Upper lobe of left lung (tissue), 6 donors: ENCODE measurements at regions not wholly inside any gene's neighbourhood (a gene's known extent, or its start where the extent isn't known, plus 50 kb on each side); places are given as distances from the start of the nearest gene placed in this dataset.

Experiments used
- ATAC-seq, 2 donors: fragments of 200-7000 bp; cut with Tn5 transposase; one replicate each; pipeline ENCODE4 v1.9.1; 2022; ENCODE audit warnings: mild to moderate bottlenecking in 2 of 2, moderate library complexity in 2 of 2; ENCODE audit not compliant: low FRiP score in 2 of 2
- DNase-seq, 2 donors: peaks; one replicate each; pipeline ENCODE4 v3.0.0-alpha.2; 2019 to 2020
- H3K27ac ChIP-seq, 4 donors: fragments of 200-600 bp; sonication (generic); one replicate each; pipeline ENCODE4 v1.5.1; 2016 to 2019
- H3K27me3 ChIP-seq, 4 donors: fragments of 200-600 bp; sonication (generic); one replicate each; pipeline ENCODE4 v1.5.1; 2017 to 2019
- H3K36me3 ChIP-seq, 4 donors: fragments of 200-600 bp; sonication (generic); one replicate each; pipeline ENCODE4 v1.5.1; 2016 to 2019
- H3K4me1 ChIP-seq, 4 donors: fragments of 200-600 bp; sonication (generic); one replicate each; pipeline ENCODE4 v1.5.1; 2018 to 2019
- H3K4me3 ChIP-seq, 4 donors: fragments of 200-600 bp; sonication (generic); one replicate each; pipeline ENCODE4 v1.5.1; 2017 to 2019; ENCODE audit warnings: mild to moderate bottlenecking in 2 of 4, moderate library complexity in 1 of 4
- H3K9me3 ChIP-seq, 4 donors: fragments of 200-600 bp; sonication (generic); one replicate each; pipeline ENCODE4 v1.5.1; 2018 to 2019
- CTCF ChIP-seq, 6 experiments: fragments of 450-650 bp in 4 of 6; fragments of 200-600 bp in 2 of 6; sonication (generic) in 2 of 6; IDR thresholded peaks; one replicate each; pipeline ENCODE4 v1.5.1; 2016 to 2019; ENCODE audit warnings: antibody characterized with exemption in 6 of 6
- EP300 ChIP-seq, 4 donors: sonication (generic); formaldehyde crosslinking; IDR thresholded peaks; one replicate each; pipeline ENCODE4 v1.5.1; 2017; ENCODE audit warnings: antibody characterized with exemption in 4 of 4, control low read depth in 2 of 4
- POLR2A ChIP-seq, 4 donors: fragments of 450-650 bp; IDR thresholded peaks; one replicate each; pipeline ENCODE4 v1.5.1; 2016 to 2017; ENCODE audit warnings: antibody characterized with exemption in 4 of 4, mild to moderate bottlenecking in 2 of 4
- POLR2AphosphoS5 ChIP-seq, 2 donors: sonication (generic); formaldehyde crosslinking; IDR thresholded peaks; one replicate each; pipeline ENCODE4 v1.5.1; 2017; ENCODE audit warnings: antibody characterized with exemption in 2 of 2
- WGBS, 2 donors: methylation state at CpG; one replicate each; pipeline ENCODE4 v1.1.5; 2017 to 2018; 5-methylcytosine and 5-hydroxymethylcytosine counted together
- donor health status: DM: no; HTN: no; CAD: no; lungs with moderate emphysema.
- donor health status: DM: no; HTN: yes; CAD: no; lungs with severe emphysema.

DNA sequence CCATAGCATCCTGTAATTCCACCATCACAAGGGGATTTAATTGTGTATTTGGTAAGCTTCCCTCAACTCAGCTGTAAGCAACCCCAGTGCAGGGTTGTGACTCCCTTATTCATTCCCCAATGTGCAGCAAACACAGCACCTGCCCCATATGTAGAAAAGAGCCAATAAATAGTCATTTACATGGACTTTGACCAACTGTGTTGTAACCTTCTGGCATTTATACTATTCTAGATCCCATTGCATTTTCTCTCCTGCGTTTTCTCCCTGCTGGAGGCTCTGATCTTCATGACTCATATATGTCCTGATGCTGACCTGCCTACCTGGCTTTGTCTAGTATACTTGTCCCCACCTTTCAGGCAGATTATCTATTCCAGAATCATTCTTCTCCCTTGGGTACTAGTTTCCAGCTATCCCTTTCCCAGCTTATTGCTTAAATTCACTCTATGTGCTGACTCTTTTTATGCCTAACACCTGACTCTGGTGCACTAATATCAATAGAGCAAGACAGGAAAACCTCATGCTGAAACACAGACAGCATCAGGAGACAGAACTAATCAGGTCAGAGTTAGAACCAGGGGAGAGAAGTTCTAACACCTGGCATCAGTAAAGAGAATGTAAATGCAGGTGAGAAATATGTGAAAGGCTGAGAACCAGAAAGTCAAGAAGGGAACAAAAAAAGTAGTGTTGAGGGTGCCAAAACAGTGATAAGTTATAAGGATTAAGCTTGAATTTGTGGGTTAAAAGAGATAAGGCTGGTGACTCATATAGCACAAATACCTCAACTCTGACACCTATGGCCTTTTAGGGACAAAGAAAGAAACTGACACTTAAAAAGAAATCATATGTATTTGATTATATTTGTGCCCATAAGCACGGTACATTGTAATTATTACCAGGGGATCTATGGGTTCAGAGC, 402.7 kb downstream of the IPMK start:
- Histone ChIP-seq H3K4me3 (no peak overlapping the region), H3K36me3 (no peaks in the 10 kb centered on the region), H3K9me3 (no peaks in the 10 kb centered on the region), H3K4me1 (no peaks in the 10 kb centered on the region), H3K27me3 (no peaks in the 10 kb centered on the region), H3K27ac (no peak overlapping the region)
- WGBS, 2 donors: 42 to 57% methylated on average over 2 of the region's 2 CpGs
- ATAC-seq (no peak), DNase-seq (no peak)
- TF ChIP-seq EP300 (IDR thresholded peaks at IDR 0.05) (no peak), CTCF (IDR thresholded peaks at IDR 0.05) (no peak), POLR2AphosphoS5 (IDR thresholded peaks at IDR 0.05) (no peak), POLR2A (IDR thresholded peaks at IDR 0.05) (no peak)

DNA sequence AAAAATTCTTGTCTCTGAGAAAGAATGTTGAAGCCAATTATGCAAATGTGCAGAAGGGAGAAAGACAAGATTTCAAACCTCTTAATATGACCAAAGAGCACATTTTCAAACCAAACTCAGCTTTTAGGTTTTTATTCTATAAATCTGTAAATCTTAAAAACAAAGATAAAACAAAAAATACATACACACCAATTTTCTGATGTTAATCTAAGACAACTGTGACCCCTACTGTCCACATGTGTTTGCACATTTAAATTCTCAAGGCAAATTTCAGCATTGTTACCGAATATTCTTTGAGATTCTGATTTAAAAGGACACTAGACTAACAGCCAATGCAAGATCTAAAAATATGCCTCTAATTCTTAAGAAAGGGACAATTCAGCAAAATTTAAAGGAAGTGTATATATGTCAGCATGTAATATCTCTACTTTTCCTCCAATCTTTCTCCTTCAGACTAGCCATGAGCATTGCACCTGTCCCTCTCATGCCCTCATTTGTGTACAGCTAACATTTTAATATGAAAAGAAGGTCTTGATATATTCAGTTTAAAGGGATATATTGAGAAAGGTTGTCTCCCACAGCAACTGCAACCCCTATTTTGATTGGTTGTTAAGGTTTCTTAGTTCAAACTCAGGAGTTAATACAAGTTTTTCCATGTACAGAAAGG, 417.9 kb downstream of the IPMK start:
- Histone ChIP-seq H3K36me3 (no peaks in the 10 kb centered on the region), H3K27ac (no peak overlapping the region), H3K9me3 (no peaks in the 10 kb centered on the region), H3K27me3 (no peaks in the 10 kb centered on the region), H3K4me1 (no peaks in the 10 kb centered on the region), H3K4me3 (no peak overlapping the region)
- DNase-seq: no peak
- 49 to 56% methylated on average over 1 of the region's 1 CpG for WGBS, 2 donors
- TF ChIP-seq CTCF (IDR thresholded peaks at IDR 0.05): peak in 3 of 6 experiments; percentile 29 to 39 (median 32)
- TF ChIP-seq EP300 (IDR thresholded peaks at IDR 0.05): no peak
- ATAC-seq: no peak

DNA sequence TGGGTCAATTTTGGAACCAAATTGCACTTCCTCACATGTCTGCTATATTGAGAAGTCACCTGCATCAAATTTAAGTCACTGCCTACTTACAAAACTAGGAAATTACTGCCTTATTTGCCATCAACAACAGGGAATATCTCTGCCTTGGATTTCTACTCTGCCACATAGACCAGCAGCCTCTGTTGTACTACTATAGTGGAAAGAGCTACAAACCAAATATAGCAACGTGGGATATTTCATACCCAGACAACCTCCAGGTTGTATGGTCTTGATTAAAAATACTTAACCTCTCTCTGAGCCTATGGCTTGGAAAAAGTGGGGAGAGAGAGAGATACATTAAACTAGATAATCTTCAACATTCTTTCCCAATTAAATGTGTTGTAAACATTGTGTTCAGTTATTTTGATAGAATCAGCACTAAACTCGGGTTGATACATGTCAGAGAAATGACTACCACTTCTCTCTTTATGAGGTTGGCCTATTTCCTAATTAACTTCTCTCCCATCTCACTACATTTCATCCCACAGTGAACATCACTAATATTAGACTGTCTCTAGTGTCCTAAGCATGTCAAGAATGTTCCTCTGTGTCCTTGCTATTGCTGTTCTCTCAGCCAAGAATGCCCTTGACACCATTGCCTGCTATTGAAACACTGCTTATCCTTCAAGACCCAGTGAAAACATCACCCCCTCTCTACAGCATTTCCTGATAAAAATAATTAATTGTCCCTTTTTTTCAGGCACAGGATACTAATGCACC, 421.2 kb downstream of the IPMK start:
- no peak for DNase-seq
- no peaks in the 10 kb centered on the region for H3K4me1 ChIP-seq
- no peak overlapping the region for H3K4me3 ChIP-seq
- no peaks in the 10 kb centered on the region for H3K27me3 ChIP-seq
- no peaks in the 10 kb centered on the region for H3K36me3 ChIP-seq
- WGBS, 2 donors: 67 to 88% methylated on average over 2 of the region's 2 CpGs
- no peak for TF ChIP-seq EP300 (IDR thresholded peaks at IDR 0.05)
- ATAC-seq: no peak
- peaks cover 0 to 1% (median 0%) of the 10 kb centered on the region in 4 donors for H3K9me3 ChIP-seq
- no peak overlapping the region for H3K27ac ChIP-seq

GRCh38 chr10:57844387-57844998, 423.2 kb downstream of the IPMK start:
- WGBS, 2 donors: 52% methylated on average over 4 of the region's 4 CpGs
- Histone ChIP-seq H3K27me3 (no peaks in the 10 kb centered on the region), H3K4me1 (no peaks in the 10 kb centered on the region), H3K4me3 (no peak overlapping the region), H3K36me3 (no peaks in the 10 kb centered on the region), H3K27ac (no peak overlapping the region), H3K9me3 (peaks cover 0 to 5% (median 0%) of the 10 kb centered on the region in 4 donors)
- peak in 1 of 2 donors; percentile 21 for DNase-seq
- TF ChIP-seq POLR2AphosphoS5 (IDR thresholded peaks at IDR 0.05) (no peak), POLR2A (IDR thresholded peaks at IDR 0.05) (no peak), CTCF (IDR thresholded peaks at IDR 0.05) (no peak), EP300 (IDR thresholded peaks at IDR 0.05) (no peak)
- peak in 1 of 2 donors; percentile 62 for ATAC-seq
